ENCODE measurements at regions not wholly inside any gene's neighbourhood (a gene's known extent, or its start where the extent isn't known, plus 50 kb on each side); places are given as distances from the start of the nearest gene placed in this dataset.
"Not testable (repeated sequence)": the region's sequence is repeated elsewhere in the genome, so short reads cannot be mapped to it uniquely, and the experiment has no call there.

DNA sequence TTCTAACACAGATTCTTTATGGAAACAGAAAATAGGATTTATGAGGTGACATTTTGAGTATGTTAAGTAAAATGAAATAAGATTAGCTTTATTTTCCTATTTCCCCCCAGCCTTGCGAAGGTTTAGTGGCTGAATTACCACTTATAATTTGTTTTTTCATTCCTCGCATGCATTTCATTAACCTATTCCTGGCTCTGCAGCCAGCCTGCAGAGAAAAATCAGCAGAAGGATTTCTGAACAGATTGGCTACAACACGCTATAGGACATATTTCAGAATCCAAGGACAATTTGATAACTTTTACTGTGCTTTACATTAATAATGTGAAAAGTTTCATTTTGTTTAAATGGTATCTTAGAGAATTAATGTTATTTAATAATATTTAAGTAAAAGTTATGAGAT, 162.4 kb upstream of the MMS22L start:
- no peak overlapping the region for H3K4me3 ChIP-seq (ENCODE audit: low read length)
- no peak for DNase-seq (ENCODE audit: low read depth, low spot score)

- no peak for DNase-seq (ENCODE audit: low read depth, low spot score)
- no peak overlapping the region for H3K4me3 ChIP-seq (ENCODE audit: low read length)
Measured at GRCh38 chr6:97449444-97449966, 166.5 kb upstream of the MMS22L start.

GRCh38 chr6:97450087-97450486, 167.1 kb upstream of the MMS22L start:
- DNase-seq (ENCODE audit: low read depth, low spot score): no peak

GRCh38 chr6:97456070-97456469, 173.1 kb upstream of the MMS22L start:
- H3K4me3 ChIP-seq (ENCODE audit: low read length): no peak overlapping the region
- no peak for DNase-seq (ENCODE audit: low read depth, low spot score)

More at GRCh38 chr6:97450087-97450486, 167.1 kb upstream of the MMS22L start:
- H3K4me3 ChIP-seq (ENCODE audit: low read length): no peak overlapping the region

DNA sequence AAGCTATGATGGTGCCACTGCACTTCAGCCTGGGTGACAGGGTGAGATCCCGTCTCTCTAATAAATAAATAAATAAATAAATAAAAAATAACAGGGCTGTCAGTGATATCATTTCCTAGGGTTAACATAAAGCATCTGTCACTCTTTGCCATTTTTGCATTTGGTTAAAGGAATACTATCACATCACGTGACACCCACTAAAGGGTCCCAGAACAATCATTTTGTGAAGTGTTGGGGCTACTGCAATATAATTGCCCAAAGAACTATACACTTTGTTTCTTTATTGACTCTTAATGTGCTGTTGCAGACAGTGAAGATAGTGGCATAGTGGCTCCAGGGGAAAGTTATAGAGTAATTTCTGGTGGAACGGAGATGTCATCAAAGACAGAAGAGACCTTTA, 176.5 kb upstream of the MMS22L start:
- no peak for DNase-seq (ENCODE audit: low read depth, low spot score)
- H3K4me3 ChIP-seq (ENCODE audit: low read length): no peak overlapping the region

DNA sequence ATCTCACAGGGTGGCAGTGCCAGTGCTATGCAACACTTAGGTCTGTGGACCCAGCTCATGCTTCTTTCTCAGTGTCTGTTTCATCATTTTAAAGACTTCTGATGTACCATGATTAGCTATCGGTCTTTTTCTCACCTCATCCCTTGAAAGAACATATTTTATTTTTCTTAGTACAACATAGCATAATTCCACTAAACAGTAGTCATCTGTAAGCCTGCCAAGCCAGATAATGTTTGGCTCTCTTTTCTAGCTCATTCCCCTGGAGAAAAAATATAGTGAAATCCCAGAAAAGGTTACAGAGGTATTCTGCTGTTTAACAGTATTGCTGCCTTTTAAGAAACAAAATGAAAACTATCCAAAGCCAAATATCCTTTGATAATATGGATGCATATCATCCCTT, 177.0 kb upstream of the MMS22L start:
- DNase-seq (ENCODE audit: low read depth, low spot score): no peak
- no peak overlapping the region for H3K4me3 ChIP-seq (ENCODE audit: low read length)

- no peak overlapping the region for H3K4me3 ChIP-seq (ENCODE audit: low read length)
- no peak for DNase-seq (ENCODE audit: low read depth, low spot score)
Measured at GRCh38 chr6:97460394-97461080, 177.5 kb upstream of the MMS22L start.

DNA sequence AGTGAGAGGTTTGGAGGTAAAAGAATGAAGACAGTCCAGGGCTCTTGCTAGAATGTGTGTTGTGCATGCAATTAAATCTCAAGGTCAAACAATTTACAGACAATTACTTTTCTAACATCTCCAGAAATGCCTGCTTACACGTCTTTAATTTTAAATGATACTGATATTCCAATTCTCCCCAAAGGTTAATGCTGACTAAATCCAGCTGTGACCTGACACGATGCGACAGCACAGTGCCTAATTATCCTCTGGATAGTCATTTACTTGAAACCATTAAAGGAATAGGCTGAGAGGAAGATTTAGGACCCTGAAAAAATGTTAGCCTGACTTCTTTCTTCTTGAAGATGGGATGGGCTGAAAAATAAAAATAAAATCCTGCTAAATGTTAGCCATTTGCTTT, 178.2 kb upstream of the MMS22L start:
- H3K4me3 ChIP-seq (ENCODE audit: low read length): no peak overlapping the region
- DNase-seq (ENCODE audit: low read depth, low spot score): no peak

- no peak for DNase-seq (ENCODE audit: low read depth, low spot score)
- H3K4me3 ChIP-seq (ENCODE audit: low read length): no peak overlapping the region
Measured at GRCh38 chr6:97462031-97462430, 179.0 kb upstream of the MMS22L start.

GRCh38 chr6:97462938-97463598, 180.1 kb upstream of the MMS22L start:
- DNase-seq (ENCODE audit: low read depth, low spot score): no peak
- no peak overlapping the region for H3K4me3 ChIP-seq (ENCODE audit: low read length)

GRCh38 chr6:97465877-97466561, 183.0 kb upstream of the MMS22L start:
- H3K4me3 ChIP-seq (ENCODE audit: low read length): no peak overlapping the region
- DNase-seq (ENCODE audit: low read depth, low spot score): no peak

DNA sequence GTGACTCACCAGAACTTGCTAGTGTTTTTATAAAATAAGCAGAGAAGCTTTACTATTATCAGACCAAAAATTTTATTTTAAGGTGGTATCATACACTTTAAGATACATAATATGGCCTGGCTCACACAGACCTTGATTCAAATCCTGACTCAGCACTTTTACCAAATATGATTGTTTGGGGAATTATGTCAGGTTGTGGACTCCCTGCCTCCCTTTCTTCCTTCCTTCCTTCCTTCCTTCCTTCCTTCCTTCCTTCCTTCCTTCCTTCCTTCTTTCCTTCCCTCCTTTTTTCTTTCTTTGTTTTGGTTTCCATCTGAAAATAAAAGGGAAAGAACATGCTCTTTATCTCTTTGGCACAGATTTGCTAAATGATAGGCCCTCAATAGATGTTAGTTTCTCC, 186.0 kb upstream of the MMS22L start:
- no peak for DNase-seq (ENCODE audit: low read depth, low spot score)

DNA sequence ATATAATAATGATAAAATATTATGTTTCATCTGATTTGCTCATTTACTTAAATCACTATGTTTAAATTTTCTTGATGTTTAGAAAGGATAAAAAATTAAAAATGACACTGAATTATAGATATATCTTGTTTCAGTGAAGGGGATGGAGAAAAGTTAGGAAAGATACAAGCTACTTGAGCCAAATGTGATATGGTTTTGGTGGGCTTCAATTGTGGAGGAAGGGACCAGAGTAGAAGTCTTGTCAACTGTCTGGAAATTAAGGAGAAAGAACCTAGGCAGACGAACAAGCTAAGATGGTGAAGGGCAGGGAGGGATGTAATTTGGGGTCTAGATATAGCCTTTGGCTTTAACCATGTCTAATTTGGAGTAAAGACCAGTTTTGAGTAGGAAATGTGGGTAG, 186.4 kb upstream of the MMS22L start:
- DNase-seq (ENCODE audit: low read depth, low spot score): no peak

More for the DNA sequence above, 186.0 kb upstream of the MMS22L start:
- H3K4me3 ChIP-seq (ENCODE audit: low read length): no peak overlapping the region

GRCh38 chr6:97470322-97470721, 187.3 kb upstream of the MMS22L start:
- H3K4me3 ChIP-seq (ENCODE audit: low read length): no peak overlapping the region
- DNase-seq (ENCODE audit: low read depth, low spot score): no peak

More for the DNA sequence above, 186.4 kb upstream of the MMS22L start:
- no peak overlapping the region for H3K4me3 ChIP-seq (ENCODE audit: low read length)

DNA sequence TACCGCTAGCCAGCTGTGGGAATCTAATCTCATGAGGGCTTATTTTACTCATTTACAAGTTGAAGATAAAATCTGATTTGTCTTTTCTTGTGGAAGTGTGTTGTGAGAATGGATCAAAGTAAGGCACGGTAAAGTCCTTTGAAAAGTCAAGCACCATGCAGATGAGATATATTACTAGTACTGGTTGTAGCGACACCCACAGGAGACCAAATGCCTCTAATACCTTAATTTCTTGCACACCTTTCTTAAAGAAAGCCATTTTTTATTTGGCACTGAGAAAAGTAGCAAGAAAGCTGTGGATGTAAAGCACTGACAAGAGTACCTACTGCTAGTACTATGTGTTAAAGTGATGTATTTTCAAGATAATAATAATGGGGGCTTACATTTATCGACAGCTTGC, 191.0 kb upstream of the MMS22L start:
- H3K4me3 ChIP-seq (ENCODE audit: low read length): no peak overlapping the region
- DNase-seq (ENCODE audit: low read depth, low spot score): peak; percentile 6

- H3K4me3 ChIP-seq (ENCODE audit: low read length): no peak overlapping the region
- peak; percentile 60 for DNase-seq (ENCODE audit: low read depth, low spot score)
Measured at GRCh38 chr6:97497713-97498331, 214.8 kb upstream of the MMS22L start.

- no peak for DNase-seq (ENCODE audit: low read depth, low spot score)
- H3K4me3 ChIP-seq (ENCODE audit: low read length): no peak overlapping the region
Measured at GRCh38 chr6:97501853-97502252, 218.8 kb upstream of the MMS22L start.

DNA sequence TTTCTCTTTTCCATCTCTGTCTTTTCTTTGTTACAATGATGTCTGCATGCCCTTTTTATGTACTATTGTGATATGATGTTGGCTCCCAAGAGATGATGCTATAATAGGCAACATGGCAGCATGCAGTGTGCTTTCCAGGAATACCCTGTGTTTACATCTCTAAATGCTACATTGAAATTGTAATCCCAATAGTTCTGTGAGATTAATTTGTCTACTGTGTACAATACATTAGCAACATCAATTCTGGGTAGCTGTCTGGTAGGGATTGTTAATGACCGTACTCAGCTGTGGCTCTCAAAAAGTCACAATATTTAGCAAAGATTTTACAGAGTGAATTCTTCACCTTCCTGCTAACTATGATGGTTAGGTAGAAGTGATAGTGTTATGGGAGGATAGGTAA, 225.6 kb upstream of the MMS22L start:
- H3K4me3 ChIP-seq (ENCODE audit: low read length): no peak overlapping the region

DNA sequence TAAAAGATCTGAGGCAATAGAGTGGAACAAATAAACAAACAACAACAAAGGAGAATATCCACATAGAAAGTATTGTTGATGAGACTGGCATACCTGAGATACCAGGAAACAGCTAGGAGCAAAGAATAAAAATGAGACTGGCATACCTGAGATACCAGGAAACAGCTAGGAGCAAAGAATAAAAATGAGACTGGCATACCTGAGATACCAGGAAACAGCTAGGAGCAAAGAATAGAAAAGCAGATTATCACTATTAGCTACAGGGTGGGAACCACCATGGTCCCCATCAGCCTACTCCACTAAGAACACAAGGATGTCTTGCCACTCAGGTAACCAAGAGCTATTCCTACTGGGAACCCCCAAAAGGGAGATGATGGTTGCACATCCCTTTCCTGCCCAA, 230.2 kb upstream of the MMS22L start:
- not testable (repeated sequence) for H3K4me3 ChIP-seq (ENCODE audit: low read length); DNase-seq (ENCODE audit: low read depth, low spot score)

More for the DNA sequence above, 225.6 kb upstream of the MMS22L start:
- no peak for DNase-seq (ENCODE audit: low read depth, low spot score)

- no peak overlapping the region for H3K4me3 ChIP-seq (ENCODE audit: low read length)
- no peak for DNase-seq (ENCODE audit: low read depth, low spot score)
Measured at GRCh38 chr6:97524811-97525210, 241.8 kb upstream of the MMS22L start.

All from Jurkat, Clone E6-1 (cell line).